GM21390 (cell line): ENCODE measurements at regions not wholly inside any gene's neighbourhood (a gene's known extent, or its start where the extent isn't known, plus 50 kb on each side); places are given as distances from the start of the nearest gene placed in this dataset.
"Not testable (repeated sequence)": the region's sequence is repeated elsewhere in the genome, so short reads cannot be mapped to it uniquely, and the experiment has no call there.

ENCODE experiments used
- ATAC-seq: cut with Tn5 transposase; IDR thresholded peaks from one replicate; pipeline ENCODE4 v1.9.1; 2021; ENCODE audit not compliant: unreplicated experiment

- peak; percentile 5 for ATAC-seq
Observed at GRCh38 chr4:115515366-115515765, 401.9 kb upstream of the NDST4 start.

- ATAC-seq, result no peak
Observed at GRCh38 chr4:115514675-115515074, 401.3 kb upstream of the NDST4 start.

- no peak for ATAC-seq
Observed at GRCh38 chr4:115505326-115505725, 391.9 kb upstream of the NDST4 start.

- no peak for ATAC-seq
Observed at GRCh38 chr4:115501656-115502055, 388.2 kb upstream of the NDST4 start.

- ATAC-seq, result not testable (repeated sequence)
Observed at GRCh38 chr4:115493770-115494169, 380.4 kb upstream of the NDST4 start.

- no peak for ATAC-seq
Observed at GRCh38 chr4:115491686-115492085, 378.3 kb upstream of the NDST4 start.

- no peak for ATAC-seq
Observed at GRCh38 chr4:115489279-115489678, 375.9 kb upstream of the NDST4 start.

- no peak for ATAC-seq
Observed at GRCh38 chr4:115485402-115485801, 372.0 kb upstream of the NDST4 start.

- ATAC-seq, result no peak
Observed at GRCh38 chr4:115484479-115484878, 371.1 kb upstream of the NDST4 start.

GRCh38 chr4:115470763-115471162 lies 357.3 kb upstream of the NDST4 start:
- no peak for ATAC-seq

GRCh38 chr4:115459301-115459700 lies 345.9 kb upstream of the NDST4 start:
- not testable (repeated sequence) for ATAC-seq

- ATAC-seq, result no peak
Observed at GRCh38 chr4:115456231-115456630, 342.8 kb upstream of the NDST4 start.

GRCh38 chr4:115454228-115454627 lies 340.8 kb upstream of the NDST4 start:
- no peak for ATAC-seq

GRCh38 chr4:115453416-115453815 lies 340.0 kb upstream of the NDST4 start:
- no peak for ATAC-seq

- not testable (repeated sequence) for ATAC-seq
Observed at GRCh38 chr4:115452229-115452628, 338.8 kb upstream of the NDST4 start.

- ATAC-seq, result no peak
Observed at GRCh38 chr4:115437739-115438138, 324.3 kb upstream of the NDST4 start.

- ATAC-seq, result no peak
Observed at GRCh38 chr4:115433491-115433890, 320.1 kb upstream of the NDST4 start.

- no peak for ATAC-seq
Observed at GRCh38 chr4:115430024-115430423, 316.6 kb upstream of the NDST4 start.

GRCh38 chr4:115428455-115428854 lies 315.0 kb upstream of the NDST4 start:
- no peak for ATAC-seq

- ATAC-seq, result no peak
Observed at GRCh38 chr4:115424852-115425251, 311.4 kb upstream of the NDST4 start.

- no peak for ATAC-seq
Observed at GRCh38 chr4:115418635-115419396, 305.4 kb upstream of the NDST4 start.

- no peak for ATAC-seq
Observed at GRCh38 chr4:115396034-115396433, 282.6 kb upstream of the NDST4 start.

GRCh38 chr4:115376866-115377265 lies 263.4 kb upstream of the NDST4 start:
- ATAC-seq, result no peak
